ENCODE measurements at regions not wholly inside any gene's neighbourhood (a gene's known extent, or its start where the extent isn't known, plus 50 kb on each side); places are given as distances from the start of the nearest gene placed in this dataset.
A peak's percentile ranks its signal among the peaks of the same experiment; 100 is the strongest.

GRCh38 chr7:149562602-149563001 is 65.0 kb upstream of the ZNF746 start:
- Histone ChIP-seq H3K27ac (replicated peaks) (no peak overlapping the region), H3K4me3 (replicated peaks; ENCODE audit: insufficient read depth, low read length) (no peak overlapping the region), H3K27me3 (ENCODE audit: insufficient read depth, poor library complexity, severe bottlenecking) (no peaks in the 10 kb centered on the region)
- no peak for DNase-seq (ENCODE audit: low read depth in 1 of 2, low spot score in 1 of 2)
- TF ChIP-seq GABPA (IDR thresholded peaks at IDR 0.05; ENCODE audit: low read depth) (no peak), REST (IDR thresholded peaks at IDR 0.05; ENCODE audit: insufficient replicate concordance, low read depth) (no peak), CTCF (IDR thresholded peaks at IDR 0.05; ENCODE audit: insufficient read depth, low read length) (no peak), POLR2AphosphoS5 (IDR thresholded peaks at IDR 0.05; ENCODE audit: low read depth) (no peak), SPI1 (IDR thresholded peaks at IDR 0.05; ENCODE audit: borderline replicate concordance, low read depth) (no peak)

GRCh38 chr7:149561072-149561471 is 63.5 kb upstream of the ZNF746 start:
- no peak overlapping the region for H3K4me3 ChIP-seq (replicated peaks; ENCODE audit: insufficient read depth, low read length)
- H3K27ac ChIP-seq (replicated peaks): no peak overlapping the region
- TF ChIP-seq SPI1 (IDR thresholded peaks at IDR 0.05; ENCODE audit: borderline replicate concordance, low read depth): no peak
- no peak for TF ChIP-seq POLR2AphosphoS5 (IDR thresholded peaks at IDR 0.05; ENCODE audit: low read depth)
- TF ChIP-seq CTCF (IDR thresholded peaks at IDR 0.05; ENCODE audit: insufficient read depth, low read length): no peak
- no peak for TF ChIP-seq GABPA (IDR thresholded peaks at IDR 0.05; ENCODE audit: low read depth)
- TF ChIP-seq REST (IDR thresholded peaks at IDR 0.05; ENCODE audit: insufficient replicate concordance, low read depth): no peak
- DNase-seq (ENCODE audit: low read depth in 1 of 2, low spot score in 1 of 2): no peak
- no peaks in the 10 kb centered on the region for H3K27me3 ChIP-seq (ENCODE audit: insufficient read depth, poor library complexity, severe bottlenecking)

GRCh38 chr7:149559711-149560110 is 62.1 kb upstream of the ZNF746 start:
- DNase-seq (ENCODE audit: low read depth in 1 of 2, low spot score in 1 of 2): peak in 1 of 2 experiments; percentile 32
- no peak overlapping the region for H3K4me3 ChIP-seq (replicated peaks; ENCODE audit: insufficient read depth, low read length)
- H3K27me3 ChIP-seq (ENCODE audit: insufficient read depth, poor library complexity, severe bottlenecking): no peaks in the 10 kb centered on the region
- H3K27ac ChIP-seq (replicated peaks): no peak overlapping the region
- TF ChIP-seq GABPA (IDR thresholded peaks at IDR 0.05; ENCODE audit: low read depth) (no peak), POLR2AphosphoS5 (IDR thresholded peaks at IDR 0.05; ENCODE audit: low read depth) (no peak), REST (IDR thresholded peaks at IDR 0.05; ENCODE audit: insufficient replicate concordance, low read depth) (no peak), SPI1 (IDR thresholded peaks at IDR 0.05; ENCODE audit: borderline replicate concordance, low read depth) (no peak), CTCF (IDR thresholded peaks at IDR 0.05; ENCODE audit: insufficient read depth, low read length) (no peak)
